Activated B cell treated with CpG ODN at 0.5 μM for 24 hours (primary cell): ENCODE measurements at regions not wholly inside any gene's neighbourhood (a gene's known extent, or its start where the extent isn't known, plus 50 kb on each side); places are given as distances from the start of the nearest gene placed in this dataset.

Experiments
- ATAC-seq: fragments of 200-7000 bp; cut with Tn5 transposase; one replicate; pipeline ENCODE4 v1.10.0; 2021; ENCODE audit warnings: low read depth, mild to moderate bottlenecking, moderate library complexity
- CTCF ChIA-PET: fragments of 350-600 bp; sonication (Branson Sonifier 250); formaldehyde crosslinking; loops from one replicate; lab custom pipeline; 2021; ENCODE audit warnings: antibody characterized with exemption; lab: Charles Lee
- POLR2A ChIA-PET: fragments of 350-600 bp; sonication (Branson Sonifier 250); formaldehyde crosslinking; loops from one replicate; lab custom pipeline; 2021; ENCODE audit warnings: antibody characterized with exemption; lab: Charles Lee
- DNase-seq: peaks from one replicate; pipeline ENCODE4 v3.0.0; 2022
- H3K27ac Mint-ChIP-seq: one replicate; pipeline ENCODE4 v1.8.0; 2020; ENCODE audit warnings: mixed read lengths
- H3K27me3 Mint-ChIP-seq: one replicate; pipeline ENCODE4 v1.8.0; 2021; ENCODE audit warnings: mixed read lengths
- H3K36me3 Mint-ChIP-seq: one replicate; pipeline ENCODE4 v1.8.0; 2021; ENCODE audit warnings: low read depth, mixed read lengths
- H3K4me1 Mint-ChIP-seq: one replicate; pipeline ENCODE4 v1.8.0; 2021; ENCODE audit warnings: mixed read lengths
- H3K4me3 Mint-ChIP-seq: one replicate; pipeline ENCODE4 v1.8.0; 2020; ENCODE audit warnings: mild to moderate bottlenecking, mixed read lengths
- H3K9me3 Mint-ChIP-seq: one replicate; pipeline ENCODE4 v1.8.0; 2020; ENCODE audit warnings: mixed read lengths
- CTCF ChIP-seq: fragments of 200-600 bp; IDR thresholded peaks from one replicate; pipeline ENCODE4 v1.8.0; 2022; ENCODE audit warnings: antibody characterized with exemption, mild to moderate bottlenecking
- intact Hi-C: fragments of 100-400 bp; cut with micrococcal nuclease; formaldehyde crosslinking; loops from one replicate; pipeline ENCODE4 v1.15.1; 2024

- intact Hi-C loops = loop anchor here (5.0 kb wide), 1 partner anchor 34 kb away; no protein-coding TSS in a partner anchor
- H3K27me3 Mint-ChIP-seq = no peaks in the 10 kb centered on the region
- H3K27ac Mint-ChIP-seq = no peak overlapping the region
- DNase-seq (no peak), ATAC-seq (no peak)
- no peaks in the 10 kb centered on the region for H3K9me3 Mint-ChIP-seq
- no peaks in the 10 kb centered on the region for H3K36me3 Mint-ChIP-seq
- H3K4me3 Mint-ChIP-seq = no peak overlapping the region
- ChIA-PET CTCF (interaction anchor here (0.6 to 1.1 kb wide), 2 partner anchors 12 to 282 kb away, joined by 3 to 4 read pairs; no protein-coding TSS in a partner anchor), POLR2A (interaction anchor here (0.6 kb wide), 1 partner anchor 115 kb away, joined by 5 read pairs; no protein-coding TSS in a partner anchor)
- H3K4me1 Mint-ChIP-seq = peaks cover 10% of the 10 kb centered on the region
- no peak for TF ChIP-seq CTCF
Observed at GRCh38 chr14:61608245-61609165, 86.8 kb upstream of the HIF1A start.

GRCh38 chr14:61609191-61609843, 86.0 kb upstream of the HIF1A start:
- H3K4me3 Mint-ChIP-seq = no peak overlapping the region
- no peak for TF ChIP-seq CTCF
- no peak overlapping the region for H3K27ac Mint-ChIP-seq
- H3K36me3 Mint-ChIP-seq = no peaks in the 10 kb centered on the region
- no peaks in the 10 kb centered on the region for H3K27me3 Mint-ChIP-seq
- CTCF ChIA-PET = interaction anchor here (1.1 kb wide), 1 partner anchor 11 kb away, joined by 4 read pairs; no protein-coding TSS in a partner anchor
- peaks cover 10% of the 10 kb centered on the region for H3K4me1 Mint-ChIP-seq
- DNase-seq = no peak
- intact Hi-C loops = loop anchor here (5.0 kb wide), 1 partner anchor 33 kb away; no protein-coding TSS in a partner anchor
- no peaks in the 10 kb centered on the region for H3K9me3 Mint-ChIP-seq
- no peak for ATAC-seq
- POLR2A ChIA-PET = interaction anchor here (0.6 kb wide), 1 partner anchor 115 kb away, joined by 5 read pairs; no protein-coding TSS in a partner anchor

- Mint-ChIP-seq H3K27ac (no peak overlapping the region), H3K27me3 (no peaks in the 10 kb centered on the region), H3K36me3 (no peaks in the 10 kb centered on the region), H3K4me1 (peaks cover 10% of the 10 kb centered on the region), H3K9me3 (no peaks in the 10 kb centered on the region), H3K4me3 (no peak overlapping the region)
- CTCF ChIA-PET = interaction anchor here (1.1 kb wide), 1 partner anchor 10 kb away, joined by 4 read pairs; no protein-coding TSS in a partner anchor
- no peak for ATAC-seq
- intact Hi-C loops = loop anchor here (5.0 kb wide), 2 partner anchors 32 to 33 kb away; no protein-coding TSS in a partner anchor
- no peak for DNase-seq
- no peak for TF ChIP-seq CTCF
- POLR2A ChIA-PET = interaction anchor here (1.0 kb wide), 1 partner anchor 13 kb away, joined by 3 read pairs; no protein-coding TSS in a partner anchor
Observed at GRCh38 chr14:61609884-61610283, 85.4 kb upstream of the HIF1A start.

GRCh38 chr14:61610900-61611299, 84.4 kb upstream of the HIF1A start:
- intact Hi-C loops = loop anchor here (5.0 kb wide), 1 partner anchor 34 kb away; no protein-coding TSS in a partner anchor
- no peaks in the 10 kb centered on the region for H3K36me3 Mint-ChIP-seq
- no peak for ATAC-seq
- H3K4me3 Mint-ChIP-seq = no peak overlapping the region
- no peak overlapping the region for H3K27ac Mint-ChIP-seq
- no peaks in the 10 kb centered on the region for H3K9me3 Mint-ChIP-seq
- CTCF ChIA-PET = no interaction called here
- peaks cover 10% of the 10 kb centered on the region for H3K4me1 Mint-ChIP-seq
- DNase-seq = no peak
- no peaks in the 10 kb centered on the region for H3K27me3 Mint-ChIP-seq
- no peak for TF ChIP-seq CTCF
- POLR2A ChIA-PET = interaction anchor here (1.0 kb wide), 1 partner anchor 12 kb away, joined by 3 read pairs; no protein-coding TSS in a partner anchor
